H1 (cell line): ENCODE measurements at regions not wholly inside any gene's neighbourhood (a gene's known extent, or its start where the extent isn't known, plus 50 kb on each side); places are given as distances from the start of the nearest gene placed in this dataset.

ENCODE experiments used
- CTCF ChIA-PET: fragments of 300-600 bp; sonication (Branson Sonifier 250); formaldehyde crosslinking; loops from one replicate; lab custom pipeline; 2021; ENCODE audit not compliant: partially characterized antibody; lab: Charles Lee
- POLR2A ChIA-PET: fragments of 300-600 bp; sonication (Branson Sonifier 250); formaldehyde crosslinking; loops from one replicate; lab custom pipeline; 2021; ENCODE audit warnings: inconsistent platforms; ENCODE audit not compliant: partially characterized antibody; lab: Charles Lee
- DNase-seq, 2 experiments: peaks; one replicate each; pipeline versions ENCODE4 v3.0.0 to v3.0.0-alpha.2; 2010 to 2022; ENCODE audit warnings: low spot score in 2 of 2, low read depth in 1 of 2, mixed read lengths in 1 of 2
- FAIRE-seq: peaks from 2 replicates; lab custom pipeline; 2011; peaks lifted over from hg19 to GRCh38; lab: Jason Lieb, UNC
- H2AFZ ChIP-seq: 2 replicates; pipeline ENCODE4 v1.8.1; 2012; ENCODE audit warnings: low read length, inconsistent platforms
- H2AK5ac ChIP-seq: 2 replicates; pipeline ENCODE4 v1.6.1; 2013; ENCODE audit warnings: low read depth, low read length
- H2BK120ac ChIP-seq: replicated peaks from 2 replicates; pipeline ENCODE3; 2013; ENCODE audit warnings: low read depth, low read length, inconsistent platforms
- H2BK12ac ChIP-seq: 2 replicates; pipeline ENCODE4 v1.6.1; 2013; ENCODE audit warnings: low read depth, low read length
- H2BK15ac ChIP-seq: 2 replicates; pipeline ENCODE4 v1.6.1; 2013; ENCODE audit warnings: low read length
- H2BK20ac ChIP-seq: 2 replicates; pipeline ENCODE4 v1.6.1; 2013; ENCODE audit warnings: low read length
- H2BK5ac ChIP-seq: 2 replicates; pipeline ENCODE4 v1.6.1; 2013; ENCODE audit warnings: low read depth, low read length
- H3K14ac ChIP-seq: 2 replicates; pipeline ENCODE4 v1.6.1; 2013; ENCODE audit warnings: inconsistent platforms; ENCODE audit not compliant: insufficient read length
- H3K18ac ChIP-seq: 2 replicates; pipeline ENCODE4 v1.6.1; 2013; ENCODE audit warnings: low read length; ENCODE audit errors: extremely low read depth
- H3K23ac ChIP-seq: 2 replicates; pipeline ENCODE4 v1.6.1; 2013; ENCODE audit warnings: inconsistent platforms; ENCODE audit not compliant: insufficient read length
- H3K23me2 ChIP-seq: 2 replicates; pipeline ENCODE4 v1.6.1; 2013; ENCODE audit warnings: low read depth, low read length
- H3K27ac ChIP-seq: 2 replicates; pipeline ENCODE4 v1.6.1; 2011; ENCODE audit warnings: low read depth, low read length, inconsistent platforms
- H3K27me3 ChIP-seq, 4 experiments: replicated peaks in 1 of 4; 1 replicate in 1 of 4; 2 replicates in 3 of 4; pipeline versions ENCODE4 v1.6.1 to v1.8.1; 2011 to 2013; ENCODE audit warnings: low read length in 3 of 4, mild to moderate bottlenecking in 3 of 4, inconsistent platforms in 2 of 4, mixed read lengths in 2 of 4, moderate library complexity in 1 of 4; ENCODE audit not compliant: control insufficient read depth in 3 of 4, insufficient read depth in 3 of 4; ENCODE audit errors: extremely low read depth in 1 of 4
- H3K36me3 ChIP-seq, 4 experiments: 2 replicates each; pipeline versions ENCODE4 v1.6.1 to v1.8.1; 2011 to 2013; ENCODE audit warnings: mild to moderate bottlenecking in 4 of 4, low read length in 3 of 4, moderate library complexity in 2 of 4, control low read depth in 1 of 4, inconsistent platforms in 1 of 4; ENCODE audit not compliant: insufficient read depth in 4 of 4, control insufficient read depth in 2 of 4
- H3K4ac ChIP-seq: replicated peaks from 2 replicates; pipeline ENCODE3; 2013; ENCODE audit warnings: low read length, low read depth, mixed read lengths, inconsistent platforms; ENCODE audit not compliant: insufficient read length
- H3K4me1 ChIP-seq, 4 experiments: replicated peaks in 1 of 4; 1 replicate in 1 of 4; 2 replicates in 3 of 4; pipeline versions ENCODE4 v1.6.1 to v1.8.1; 2011 to 2013; ENCODE audit warnings: low read length in 3 of 4, inconsistent platforms in 2 of 4, mixed read lengths in 1 of 4; ENCODE audit not compliant: insufficient read depth in 4 of 4, control insufficient read depth in 3 of 4
- H3K4me2 ChIP-seq, 2 experiments: 2 replicates each; pipeline versions ENCODE4 v1.6.1 to v1.8.1; 2011 to 2013; ENCODE audit warnings: low read depth in 2 of 2, low read length in 2 of 2, control low read depth in 1 of 2, inconsistent platforms in 1 of 2, mild to moderate bottlenecking in 1 of 2; ENCODE audit not compliant: insufficient read depth in 1 of 2
- H3K4me3 ChIP-seq, 4 experiments: fragments of 200-600, 300-600 bp in 1 of 4; sonication (generic), shearing (Covaris generic), sonication (Bioruptor Twin) in 1 of 4; 2 replicates each; pipeline versions ENCODE4 v1.5.1 to v1.8.1; 2011 to 2016; ENCODE audit warnings: low read length in 4 of 4, low read depth in 3 of 4, control low read depth in 2 of 4, inconsistent platforms in 2 of 4, mild to moderate bottlenecking in 2 of 4, mixed read lengths in 1 of 4, moderate library complexity in 1 of 4; ENCODE audit not compliant: insufficient read depth in 2 of 4; ENCODE audit errors: extremely low read depth in 1 of 4
- H3K56ac ChIP-seq: replicated peaks from 2 replicates; pipeline ENCODE3; 2013; ENCODE audit warnings: low read depth, mild to moderate bottlenecking, mixed read lengths, low read length, inconsistent platforms; ENCODE audit not compliant: insufficient read length
- H3K79me1 ChIP-seq: 2 replicates; pipeline ENCODE4 v1.6.1; 2013; ENCODE audit warnings: low read depth, low read length, control low read depth
- H3K79me2 ChIP-seq, 2 experiments: 2 replicates each; pipeline versions ENCODE4 v1.6.1 to v1.8.1; 2012 to 2013; ENCODE audit warnings: low read length in 2 of 2, mild to moderate bottlenecking in 2 of 2, inconsistent platforms in 1 of 2; ENCODE audit not compliant: insufficient read depth in 2 of 2, control insufficient read depth in 1 of 2
- H3K9ac ChIP-seq, 4 experiments: replicated peaks in 1 of 4; 1 replicate in 1 of 4; 2 replicates in 3 of 4; pipeline versions ENCODE4 v1.6.1 to v1.8.1; 2011 to 2013; ENCODE audit warnings: low read depth in 3 of 4, low read length in 3 of 4, control low read depth in 2 of 4, mild to moderate bottlenecking in 2 of 4, moderate library complexity in 2 of 4, inconsistent platforms in 1 of 4; ENCODE audit errors: extremely low read depth in 1 of 4
- H3K9me3 ChIP-seq, 2 experiments: 2 replicates each; pipeline versions ENCODE4 v1.6.1 to v1.8.1; 2012 to 2013; ENCODE audit warnings: mild to moderate bottlenecking in 2 of 2, moderate library complexity in 2 of 2, control low read depth in 1 of 2, inconsistent platforms in 1 of 2, low read depth in 1 of 2, low read length in 1 of 2, mixed read lengths in 1 of 2; ENCODE audit not compliant: insufficient read depth in 2 of 2
- H4K20me1 ChIP-seq, 2 experiments: replicated peaks in 1 of 2; 2 replicates each; pipeline versions ENCODE3 to v1.8.1; 2011 to 2013; ENCODE audit warnings: inconsistent platforms in 2 of 2, low read length in 2 of 2, mild to moderate bottlenecking in 1 of 2; ENCODE audit not compliant: insufficient read depth in 2 of 2, control insufficient read depth in 1 of 2
- H4K5ac ChIP-seq: 2 replicates; pipeline ENCODE4 v1.6.1; 2013; ENCODE audit warnings: low read length, low read depth, mixed read lengths, inconsistent platforms; ENCODE audit not compliant: insufficient read length
- H4K8ac ChIP-seq: 2 replicates; pipeline ENCODE4 v1.8.0; 2013; ENCODE audit warnings: mild to moderate bottlenecking, moderate library complexity, low read length, inconsistent platforms; ENCODE audit not compliant: insufficient read depth; ENCODE audit errors: extremely low read depth
- H4K91ac ChIP-seq: replicated peaks from 2 replicates; pipeline ENCODE3; 2013; ENCODE audit warnings: low read length, mixed read lengths, inconsistent platforms; ENCODE audit not compliant: insufficient read length
- CHD1 ChIP-seq: IDR thresholded peaks from 2 replicates; pipeline ENCODE4 v1.6.1; 2012; ENCODE audit warnings: low read depth, low read length, improper control_type of control experiment
- EZH2 ChIP-seq: fragments of 200-600 bp; sonication (generic); IDR thresholded peaks from 2 replicates; pipeline ENCODE4 v1.7.1; 2012; ENCODE audit warnings: low read depth, mild to moderate bottlenecking, moderate library complexity, low read length, inconsistent platforms; ENCODE audit not compliant: severe bottlenecking
- RAD21 ChIP-seq, 2 experiments: IDR thresholded peaks in 1 of 2; conservative IDR thresholded peaks in 1 of 2; 2 replicates each; pipeline ENCODE4 v1.6.1; 2011; ENCODE audit warnings: low read depth in 2 of 2, low read length in 2 of 2, improper control_type of control experiment in 1 of 2, inconsistent platforms in 1 of 2, mild to moderate bottlenecking in 1 of 2, moderate library complexity in 1 of 2
- USF2 ChIP-seq: IDR thresholded peaks from 2 replicates; pipeline ENCODE4 v1.6.1; 2011; ENCODE audit warnings: low read length, improper control_type of control experiment
- YY1 ChIP-seq: IDR thresholded peaks from 2 replicates; pipeline ENCODE4 v1.6.1; 2011; ENCODE audit warnings: low read depth, mild to moderate bottlenecking, low read length
- WGBS, 2 experiments: shearing (Covaris generic) in 1 of 2; methylation state at CpG; one replicate each; pipeline versions ENCODE4 v1.1.6 to v1.1.7; 2013 to 2015; ENCODE audit warnings: low lambda C conversion rate in 2 of 2, mixed read lengths in 2 of 2, inconsistent platforms in 1 of 2, low coverage in 1 of 2, missing lambda C conversion rate in 1 of 2; ENCODE audit not compliant: insufficient replicate concordance in 2 of 2, insufficient coverage in 1 of 2, insufficient read length in 1 of 2; ENCODE audit errors: extremely low coverage in 1 of 2, missing lambda C conversion rate in 1 of 2; 5-methylcytosine and 5-hydroxymethylcytosine counted together

- no peak for DNase-seq
- H3K27ac ChIP-seq = no peak overlapping the region
- H2BK12ac ChIP-seq = no peak overlapping the region
- TF ChIP-seq RAD21 (IDR thresholded peaks at IDR 0.05 in 1 of 2, conservative IDR thresholded peaks at IDR 0.05 in 1 of 2; ENCODE audit: low read depth in 2 of 2, low read length in 2 of 2) = no peak
- TF ChIP-seq EZH2 = no peak
- no peak for TF ChIP-seq CHD1
- TF ChIP-seq YY1 = no peak
- TF ChIP-seq USF2 = no peak
- H3K23me2 ChIP-seq = no peaks in the 10 kb centered on the region
- H3K56ac ChIP-seq = no peak overlapping the region
- H3K4me1 ChIP-seq = no peaks in the 10 kb centered on the region
- no peak overlapping the region for H4K5ac ChIP-seq
- no peak overlapping the region for H3K4me3 ChIP-seq
- no peak overlapping the region for H3K4me2 ChIP-seq
- FAIRE-seq = no peak
- H3K9ac ChIP-seq = no peak overlapping the region
- H3K4ac ChIP-seq = no peak overlapping the region
- 91% methylated on average over 1 of the region's 1 CpG; no CpG with 5 or more reads in 1 of the 2 experiments for WGBS, 2 experiments
- no peak overlapping the region for H2AFZ ChIP-seq
- ChIA-PET CTCF (interaction anchor here (0.9 kb wide), 1 partner anchor 15 kb away, joined by 3 read pairs; no protein-coding TSS in a partner anchor), POLR2A (no interaction called here)
- H2AK5ac ChIP-seq = no peak overlapping the region
- no peaks in the 10 kb centered on the region for H3K36me3 ChIP-seq
- no peak overlapping the region for H3K18ac ChIP-seq
- H3K79me2 ChIP-seq = no peaks in the 10 kb centered on the region
- H3K9me3 ChIP-seq = no peaks in the 10 kb centered on the region
- H4K20me1 ChIP-seq = no peaks in the 10 kb centered on the region
- H3K79me1 ChIP-seq = no peaks in the 10 kb centered on the region
- H4K91ac ChIP-seq = no peak overlapping the region
- no peak overlapping the region for H2BK20ac ChIP-seq
- H2BK15ac ChIP-seq = no peak overlapping the region
- H3K27me3 ChIP-seq = no peaks in the 10 kb centered on the region
- no peak overlapping the region for H2BK120ac ChIP-seq
- H2BK5ac ChIP-seq = no peak overlapping the region
- H3K23ac ChIP-seq = no peak overlapping the region
- H3K14ac ChIP-seq = no peak overlapping the region
- no peak overlapping the region for H4K8ac ChIP-seq
These were observed 124.4 kb upstream of the HCRTR2 start for GRCh38 chr6:55049866-55050265.
